AG10803 (cell line): ENCODE measurements at regions not wholly inside any gene's neighbourhood (a gene's known extent, or its start where the extent isn't known, plus 50 kb on each side); places are given as distances from the start of the nearest gene placed in this dataset.

Experiments
- DNase-seq: peaks from one replicate; pipeline ENCODE4 v3.0.0; 2010; ENCODE audit warnings: low read depth
- H3K4me3 ChIP-seq: 2 replicates; pipeline ENCODE4 v1.5.1; 2011; ENCODE audit warnings: mild to moderate bottlenecking, low read length, control low read depth
- CTCF ChIP-seq: conservative IDR thresholded peaks from 2 replicates; pipeline ENCODE4 v1.5.1; 2011; ENCODE audit warnings: mild to moderate bottlenecking, low read length, control low read depth, inconsistent platforms

GRCh38 chr20:22807045-22807444 lies 222.7 kb upstream of the FOXA2 start:
- TF ChIP-seq CTCF = no peak
- no peak for DNase-seq
- H3K4me3 ChIP-seq = no peak overlapping the region

GRCh38 chr20:22807646-22808244 lies 223.4 kb upstream of the FOXA2 start:
- no peak for DNase-seq
- TF ChIP-seq CTCF = no peak
- H3K4me3 ChIP-seq = no peak overlapping the region

- no peak for TF ChIP-seq CTCF
Observed at GRCh38 chr20:22808628-22809027, 224.3 kb upstream of the FOXA2 start.

GRCh38 chr20:22810030-22810429 lies 225.1 kb upstream of the SSTR4 start:
- no peak for DNase-seq
- H3K4me3 ChIP-seq = no peak overlapping the region
- TF ChIP-seq CTCF = no peak

More at GRCh38 chr20:22808628-22809027, 224.3 kb upstream of the FOXA2 start:
- H3K4me3 ChIP-seq = no peak overlapping the region
- no peak for DNase-seq

GRCh38 chr20:22810626-22811569 lies 224.2 kb upstream of the SSTR4 start:
- no peak for DNase-seq
- no peak for TF ChIP-seq CTCF

GRCh38 chr20:22814471-22815205 lies 220.5 kb upstream of the SSTR4 start:
- TF ChIP-seq CTCF = no peak
- no peak overlapping the region for H3K4me3 ChIP-seq
- no peak for DNase-seq

More at GRCh38 chr20:22810626-22811569, 224.2 kb upstream of the SSTR4 start:
- H3K4me3 ChIP-seq = no peak overlapping the region
